ENCODE measurements at regions not wholly inside any gene's neighbourhood (a gene's known extent, or its start where the extent isn't known, plus 50 kb on each side); places are given as distances from the start of the nearest gene placed in this dataset.

DNA sequence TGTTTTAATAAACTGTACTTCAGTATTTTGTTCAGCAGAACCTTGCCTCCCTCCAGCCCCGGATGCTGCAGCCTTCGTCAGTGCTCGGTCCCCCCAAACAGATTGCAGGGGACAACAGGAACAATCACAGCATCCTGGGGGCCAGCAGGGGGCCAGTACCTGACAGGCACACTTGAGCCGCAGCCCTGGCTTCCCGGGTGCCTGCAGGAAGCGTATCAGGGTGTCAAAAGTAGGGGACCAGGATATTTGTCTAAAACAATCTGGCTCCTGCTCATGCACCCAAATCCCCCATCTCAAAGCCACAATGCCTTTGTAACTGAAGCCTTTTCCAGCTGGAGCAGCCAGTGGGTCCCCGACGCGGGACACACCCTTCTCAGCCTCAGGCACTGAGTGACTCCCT is 167.5 kb upstream of the TSHZ3 start:
- TF ChIP-seq EP300 (IDR thresholded peaks at IDR 0.05): no peak
- TF ChIP-seq POLR2A (IDR thresholded peaks at IDR 0.05): no peak
- TF ChIP-seq, protein P1, sequence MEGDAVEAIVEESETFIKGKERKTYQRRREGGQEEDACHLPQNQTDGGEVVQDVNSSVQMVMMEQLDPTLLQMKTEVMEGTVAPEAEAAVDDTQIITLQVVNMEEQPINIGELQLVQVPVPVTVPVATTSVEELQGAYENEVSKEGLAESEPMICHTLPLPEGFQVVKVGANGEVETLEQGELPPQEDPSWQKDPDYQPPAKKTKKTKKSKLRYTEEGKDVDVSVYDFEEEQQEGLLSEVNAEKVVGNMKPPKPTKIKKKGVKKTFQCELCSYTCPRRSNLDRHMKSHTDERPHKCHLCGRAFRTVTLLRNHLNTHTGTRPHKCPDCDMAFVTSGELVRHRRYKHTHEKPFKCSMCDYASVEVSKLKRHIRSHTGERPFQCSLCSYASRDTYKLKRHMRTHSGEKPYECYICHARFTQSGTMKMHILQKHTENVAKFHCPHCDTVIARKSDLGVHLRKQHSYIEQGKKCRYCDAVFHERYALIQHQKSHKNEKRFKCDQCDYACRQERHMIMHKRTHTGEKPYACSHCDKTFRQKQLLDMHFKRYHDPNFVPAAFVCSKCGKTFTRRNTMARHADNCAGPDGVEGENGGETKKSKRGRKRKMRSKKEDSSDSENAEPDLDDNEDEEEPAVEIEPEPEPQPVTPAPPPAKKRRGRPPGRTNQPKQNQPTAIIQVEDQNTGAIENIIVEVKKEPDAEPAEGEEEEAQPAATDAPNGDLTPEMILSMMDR (IDR thresholded peaks at IDR 0.05): no peak

Measured in upper lobe of left lung (tissue), 4 donors.